ENCODE measurements at regions not wholly inside any gene's neighbourhood (a gene's known extent, or its start where the extent isn't known, plus 50 kb on each side); places are given as distances from the start of the nearest gene placed in this dataset.

DNA sequence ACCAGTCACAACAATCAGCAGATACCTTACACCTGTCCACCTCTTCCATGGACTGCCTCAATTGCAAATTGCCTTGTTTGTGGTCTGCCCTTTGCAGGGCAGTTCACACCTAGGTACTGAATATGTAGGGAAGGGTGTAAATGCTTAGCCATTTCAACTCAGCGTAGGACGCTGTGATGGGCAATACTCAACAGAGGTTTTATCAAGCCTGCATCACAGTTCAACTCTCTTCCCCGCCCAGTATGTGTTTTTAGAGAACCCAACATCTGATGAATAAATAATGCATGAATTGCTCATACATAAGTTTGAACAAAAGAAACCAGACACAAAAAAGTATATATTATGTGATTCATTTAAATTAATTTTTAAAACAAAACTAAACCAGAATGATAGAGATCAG, 124.4 kb downstream of the P2RY1 start:
- DNase-seq, result no peak

DNA sequence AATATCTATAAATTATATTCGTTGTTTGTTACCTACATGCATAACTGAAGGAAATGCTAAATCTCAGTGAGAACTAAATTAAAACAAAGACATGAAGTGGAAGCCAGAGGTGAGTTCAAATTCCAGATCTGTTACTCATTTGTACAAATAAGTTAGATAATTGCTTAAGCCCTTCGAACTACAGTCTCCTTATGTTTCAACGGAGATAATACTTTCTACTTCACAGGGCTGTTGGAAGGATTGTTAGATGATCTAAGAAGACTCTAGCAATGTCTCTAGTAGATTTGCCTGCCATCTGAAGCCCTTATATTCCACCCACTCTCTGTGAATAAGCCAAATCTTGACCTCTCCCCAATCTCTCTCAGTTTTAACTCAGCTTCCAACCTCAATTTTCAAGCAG, 125.8 kb downstream of the P2RY1 start:
- no peak for DNase-seq

DNA sequence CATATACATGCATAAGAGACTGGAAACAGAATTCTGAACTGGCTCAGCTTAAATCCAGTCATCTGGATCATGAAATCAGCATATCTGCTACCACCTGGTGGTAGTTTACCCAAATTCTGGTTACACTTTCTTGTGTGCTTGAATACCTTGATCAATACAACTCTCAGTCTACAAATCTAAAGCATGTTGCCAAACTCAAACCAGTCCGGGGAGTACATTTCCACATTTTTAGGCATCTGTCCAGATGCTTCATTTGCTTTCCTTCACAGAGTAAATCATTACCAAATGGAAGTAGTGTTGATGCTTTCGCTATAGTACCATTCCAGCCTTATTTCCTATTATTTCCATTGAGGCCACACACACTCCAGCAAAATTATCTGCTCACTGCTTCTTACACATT, 126.4 kb downstream of the P2RY1 start:
- no peak for DNase-seq

DNA sequence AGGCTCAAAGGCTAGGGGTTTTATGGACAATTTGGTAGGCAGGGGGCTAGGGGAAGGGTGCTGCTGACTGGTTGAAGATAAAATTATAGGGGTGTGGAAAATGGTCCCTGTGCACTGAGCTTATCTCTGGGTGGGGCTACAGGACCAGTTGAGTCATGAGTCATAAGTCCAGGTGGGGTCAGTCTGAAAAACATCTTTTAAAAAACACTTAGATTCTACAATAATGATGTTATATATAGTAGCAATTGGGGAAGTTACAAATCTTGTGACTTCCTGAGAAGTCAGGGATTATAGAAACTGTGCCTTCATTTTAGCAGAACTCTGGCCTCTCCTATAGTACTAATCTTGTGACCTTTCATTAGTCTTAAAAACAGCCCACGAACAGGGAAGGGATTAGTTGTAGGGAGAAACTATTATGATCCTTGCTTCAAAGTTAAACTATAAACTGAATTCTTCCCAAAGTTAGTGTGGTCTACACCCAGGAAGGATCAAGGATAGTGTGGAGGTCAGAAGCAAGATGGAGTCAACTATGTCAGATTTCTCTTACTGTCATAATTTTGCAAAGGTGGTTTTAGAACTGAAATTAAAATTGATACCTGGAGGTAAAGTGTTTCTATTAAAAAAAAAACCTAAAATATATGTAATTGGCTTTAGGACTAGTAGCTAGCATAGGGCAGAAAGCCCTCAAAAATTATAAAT, 130.1 kb downstream of the P2RY1 start:
- DNase-seq, result no peak

DNA sequence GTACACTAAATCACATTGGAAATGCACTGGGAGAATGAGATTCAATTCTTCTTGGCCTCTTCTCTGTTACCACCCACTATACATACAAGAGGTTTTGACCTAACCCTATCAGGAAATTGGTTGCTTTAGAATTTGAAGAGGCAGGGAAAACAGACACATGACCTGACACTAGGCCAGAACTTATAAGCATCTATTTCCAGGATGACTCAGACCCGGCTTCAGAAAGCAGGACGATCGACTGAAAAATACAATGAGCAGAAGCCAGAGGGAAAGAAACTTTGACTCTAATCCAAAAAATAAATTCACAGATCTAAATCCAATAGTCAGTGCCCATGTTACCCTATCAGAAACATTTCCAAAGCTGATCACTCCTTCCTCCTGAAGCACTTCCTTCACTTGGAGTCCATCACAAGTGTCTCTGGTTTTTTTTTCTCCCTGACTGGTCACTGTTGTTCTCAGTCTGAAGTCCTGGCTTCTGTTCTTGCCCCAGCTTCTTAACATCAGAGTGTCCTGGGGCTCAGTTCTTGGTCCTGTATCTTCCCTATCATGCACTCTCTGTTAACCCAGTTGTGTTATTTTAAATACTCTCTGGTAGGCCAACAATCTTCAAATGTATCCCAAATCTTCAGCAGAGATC, 133.6 kb downstream of the P2RY1 start:
- no peak for DNase-seq

DNA sequence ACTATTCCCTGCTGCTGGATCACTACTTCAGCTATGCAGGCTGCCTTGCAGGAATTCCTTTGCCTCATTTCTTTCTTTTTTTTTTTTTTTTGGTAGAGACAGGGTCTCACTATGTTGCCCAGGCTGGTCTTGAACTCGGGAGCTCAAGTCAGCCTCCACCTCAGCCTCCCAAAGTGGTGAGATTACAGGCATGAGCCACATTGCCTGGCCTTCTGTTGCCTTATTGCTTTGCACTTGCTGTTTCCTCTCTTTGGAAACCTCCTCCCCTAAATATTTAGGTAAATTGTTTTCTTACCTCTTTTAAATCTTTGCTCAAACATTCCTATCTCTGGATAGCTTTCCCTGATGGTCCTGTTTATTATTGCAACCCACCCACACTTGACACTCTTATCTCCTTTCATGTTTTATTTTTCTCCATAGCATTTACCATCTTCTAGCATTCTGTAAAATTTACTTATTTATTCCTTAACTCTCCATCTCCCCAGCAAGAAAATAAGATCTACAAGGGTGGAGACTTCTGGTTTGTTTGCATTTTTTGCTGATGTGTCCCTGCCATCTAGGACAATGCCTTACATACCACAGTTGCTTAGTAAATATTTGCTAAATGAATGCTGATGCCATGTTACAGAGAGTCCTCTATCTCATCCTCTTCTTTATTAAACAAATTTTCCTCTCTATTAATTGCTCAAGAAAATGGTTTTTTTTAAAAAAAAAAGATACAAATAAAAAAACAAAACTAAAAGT, 134.8 kb downstream of the P2RY1 start:
- no peak for DNase-seq

DNA sequence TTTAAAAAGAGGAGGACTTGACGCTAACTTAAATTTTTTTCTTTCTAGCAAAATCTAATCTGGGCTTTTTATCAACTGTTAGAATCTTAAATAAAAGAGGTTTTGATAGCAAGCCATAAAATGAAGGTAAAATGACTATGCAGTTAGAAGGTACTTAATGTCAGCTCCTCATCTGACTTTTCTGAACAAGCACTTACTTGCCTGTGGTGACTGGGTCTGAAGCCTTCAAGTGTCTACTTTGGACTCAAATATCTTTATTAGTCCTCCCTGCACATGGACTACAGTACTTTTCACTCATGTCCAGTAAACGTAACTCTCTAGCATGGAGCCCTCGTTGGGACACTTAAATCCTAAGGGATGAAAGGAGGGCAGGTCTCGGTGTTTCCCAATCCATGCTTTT, 135.9 kb downstream of the P2RY1 start:
- DNase-seq, result no peak

DNA sequence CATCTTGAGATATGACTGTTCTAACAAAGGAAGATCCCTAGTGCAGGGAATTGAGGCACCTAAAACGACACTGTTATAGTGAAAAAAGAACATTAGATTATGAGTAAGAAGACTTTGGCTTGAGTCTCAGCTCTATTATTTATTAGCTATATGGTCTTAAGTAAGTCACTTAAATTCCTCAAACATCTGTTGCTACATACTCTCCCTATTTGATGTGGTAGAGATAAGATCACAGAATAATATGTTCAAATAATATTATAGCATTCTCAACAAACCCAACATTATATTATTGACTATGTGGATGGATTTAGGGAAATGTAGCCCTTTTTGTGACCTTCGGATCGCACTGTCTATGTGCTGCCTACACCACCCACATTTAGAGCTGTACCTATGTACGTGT, 136.9 kb downstream of the P2RY1 start:
- no peak for DNase-seq

DNA sequence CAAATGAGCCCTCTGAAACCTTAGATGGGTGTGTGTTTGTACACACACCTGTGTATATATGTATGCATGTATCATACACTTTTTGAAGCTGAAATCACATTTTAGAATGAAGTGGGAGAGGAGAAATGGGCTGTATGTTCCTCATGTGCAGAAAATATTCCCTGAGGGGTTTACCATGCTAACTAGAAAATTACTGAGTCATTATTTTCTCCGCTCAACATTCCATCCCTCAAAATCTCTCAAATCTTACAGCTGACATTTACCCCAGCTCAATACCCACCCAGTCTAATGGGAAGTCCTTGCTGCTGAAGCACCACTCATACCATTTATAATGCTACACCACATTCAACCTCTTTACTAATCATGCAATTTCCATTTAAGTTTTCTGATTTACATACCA, 138.6 kb downstream of the P2RY1 start:
- DNase-seq, result no peak

DNA sequence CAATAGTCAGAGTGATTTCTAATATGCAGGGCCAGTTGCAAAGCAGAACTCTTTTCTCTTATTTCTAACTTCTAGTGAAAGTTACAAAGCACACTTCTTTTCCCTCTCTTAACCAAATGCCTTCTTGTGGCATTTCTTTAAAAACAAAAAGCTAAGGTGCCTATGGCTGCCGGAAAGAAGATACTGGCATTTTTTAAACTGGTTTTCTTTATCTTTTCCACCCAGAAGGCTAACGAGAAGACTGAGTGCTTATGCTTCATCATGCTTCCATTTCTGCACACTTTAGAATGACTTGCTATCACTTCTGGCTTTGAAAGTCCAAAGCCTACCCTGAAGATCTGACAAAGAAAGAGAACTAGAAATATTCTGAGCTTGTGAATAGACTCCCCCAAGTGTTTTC, 141.3 kb downstream of the P2RY1 start:
- DNase-seq, result no peak

DNA sequence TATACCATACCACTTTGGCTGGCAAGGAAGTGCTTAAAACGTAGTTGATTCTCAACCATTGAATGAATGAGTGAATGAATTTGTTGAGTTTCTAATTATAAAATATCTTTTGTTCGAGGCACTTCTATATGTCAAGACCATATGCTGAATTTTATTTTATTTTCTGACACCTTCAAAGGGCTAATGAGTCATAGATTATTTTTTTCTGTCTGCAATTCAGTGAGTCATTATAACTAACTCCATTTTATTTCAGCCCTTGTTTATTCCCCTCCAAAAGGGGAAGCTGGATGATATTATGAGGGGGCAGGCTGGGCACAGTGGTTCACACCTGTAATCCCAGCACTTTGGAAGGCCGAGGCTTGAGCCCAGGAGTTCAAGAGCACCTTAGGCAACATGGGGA, 142.4 kb downstream of the P2RY1 start:
- no peak for DNase-seq

DNA sequence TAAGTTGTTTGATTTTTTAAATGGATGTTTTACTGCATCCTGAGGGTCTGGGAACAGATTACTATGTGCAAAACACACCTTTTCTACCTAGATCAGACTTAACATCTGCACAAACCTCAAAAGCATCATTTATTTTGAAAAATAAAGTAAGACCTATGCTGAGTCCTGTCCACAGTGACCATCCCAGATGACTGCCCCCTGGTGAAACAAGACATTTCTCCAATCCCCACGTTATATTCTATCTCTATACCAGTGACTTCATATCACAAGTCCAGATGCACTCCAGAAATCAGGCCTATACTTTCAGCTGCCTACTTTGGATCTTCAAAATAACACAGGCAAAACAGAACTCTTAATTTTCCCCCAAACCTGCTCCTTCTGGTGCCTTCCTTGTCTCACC, 143.2 kb downstream of the P2RY1 start:
- no peak for DNase-seq

DNA sequence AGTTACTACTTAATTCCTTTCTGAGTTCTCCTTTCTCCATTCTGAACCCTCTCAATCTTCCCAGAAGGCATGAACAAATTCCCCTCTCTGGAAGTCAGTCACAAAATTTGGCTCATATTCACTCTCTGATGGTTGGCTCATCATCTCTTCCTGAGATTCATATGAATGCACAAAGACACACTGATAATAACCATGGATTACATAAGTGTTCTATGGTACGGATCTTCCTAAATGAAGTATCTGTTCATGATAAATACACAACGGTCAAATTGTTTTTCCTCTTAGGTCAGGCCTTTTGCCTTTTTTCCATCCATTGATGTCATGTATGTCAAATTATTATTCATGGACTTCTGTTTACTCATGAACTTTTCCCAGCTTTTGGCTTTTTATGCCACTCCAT, 162.6 kb downstream of the P2RY1 start:
- DNase-seq, result no peak

DNA sequence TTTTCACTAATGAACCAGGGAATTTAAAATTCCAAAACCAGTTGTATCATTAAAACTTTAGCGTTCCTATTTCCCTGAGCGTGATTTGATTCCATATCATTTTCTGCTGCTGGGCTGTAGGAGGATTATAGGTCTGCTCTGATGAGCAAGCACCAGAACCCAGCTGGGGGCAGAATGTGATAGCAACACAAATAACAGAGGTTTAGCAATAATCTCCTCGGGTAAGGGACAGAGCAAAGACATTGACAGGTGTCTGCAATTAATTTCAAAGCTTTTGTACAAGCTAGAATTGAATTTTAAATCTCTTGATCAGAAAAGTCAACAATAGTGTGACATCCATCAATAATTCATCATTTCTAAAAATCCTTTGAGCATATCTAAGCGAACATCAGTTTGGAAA, 163.4 kb upstream of the RAP2B start:
- DNase-seq, result no peak

DNA sequence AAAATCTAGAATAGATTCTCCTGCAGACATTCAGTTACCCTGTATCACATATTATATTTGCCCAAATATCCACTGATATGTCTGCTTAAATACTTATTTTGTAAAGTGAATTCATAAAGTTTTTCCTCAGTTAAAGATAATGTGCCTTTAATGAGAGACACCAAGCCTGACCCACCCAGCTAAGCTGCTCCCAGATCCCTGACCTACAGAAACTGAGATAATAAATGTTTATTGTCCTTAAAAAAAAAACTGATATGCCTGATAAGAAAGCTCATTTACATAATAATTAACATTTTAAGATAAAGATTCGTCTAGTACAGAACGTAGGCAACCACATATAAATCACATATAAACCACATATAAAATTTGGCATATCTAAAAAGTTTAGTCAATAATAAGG, 161.7 kb upstream of the RAP2B start:
- DNase-seq, result no peak

DNA sequence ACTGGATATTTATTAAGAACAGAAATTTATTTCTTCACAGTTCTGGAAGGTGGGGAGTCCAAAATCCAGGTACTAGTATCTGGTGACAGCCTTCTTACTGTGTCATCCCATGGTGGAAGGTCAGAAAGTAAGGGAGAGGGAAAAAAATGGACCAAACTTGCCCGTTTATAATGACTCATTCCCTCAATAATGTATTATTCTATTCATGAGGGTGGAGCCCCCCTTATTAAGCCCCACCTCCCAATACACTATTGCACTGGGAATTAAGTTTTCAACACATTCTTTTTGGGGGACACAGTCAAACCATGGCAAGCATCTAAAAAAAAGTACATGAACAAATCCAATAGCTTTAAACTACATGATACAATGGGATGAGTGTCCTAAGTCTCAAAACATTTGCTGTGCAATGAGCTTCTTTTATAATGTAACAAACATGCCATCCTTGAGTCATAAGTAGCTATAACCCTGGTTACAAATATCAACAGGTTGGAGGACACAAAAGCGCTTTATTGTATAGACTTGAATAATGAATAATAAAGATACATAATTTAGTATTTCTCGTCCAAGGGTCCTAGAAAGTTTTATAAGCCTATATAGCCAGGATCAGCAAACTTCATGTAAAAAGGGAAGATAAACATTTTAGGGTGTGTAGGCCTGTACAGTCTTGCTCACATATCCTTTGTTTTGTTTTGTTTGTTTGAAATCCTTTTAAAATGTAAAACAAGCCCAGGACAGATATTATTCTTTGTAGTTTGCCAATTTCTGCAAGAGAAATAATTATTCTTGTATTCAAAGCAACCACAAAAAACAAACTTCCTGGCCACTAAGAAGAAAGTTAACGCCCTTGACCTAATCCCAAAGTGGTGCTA, 160.6 kb upstream of the RAP2B start:
- DNase-seq, result no peak

DNA sequence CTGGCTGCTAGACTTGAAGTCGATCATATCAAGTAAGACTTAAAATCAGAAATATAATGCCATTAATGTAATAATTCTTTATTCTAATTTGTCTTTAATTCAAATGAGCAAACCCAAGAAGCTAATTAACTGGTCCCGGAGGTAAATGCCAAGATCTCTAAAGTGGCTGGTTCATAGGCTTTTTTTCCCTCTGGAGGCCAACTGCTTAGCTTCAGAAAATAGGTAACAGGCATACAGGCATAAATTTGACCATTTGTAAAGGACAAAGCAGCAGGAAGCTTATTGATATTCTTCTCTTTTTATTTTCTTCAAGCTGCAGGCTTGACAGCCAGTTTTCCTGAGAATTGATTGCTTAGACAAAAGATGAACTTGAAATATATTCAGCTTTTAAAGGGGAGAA, 158.6 kb upstream of the RAP2B start:
- DNase-seq, result no peak

DNA sequence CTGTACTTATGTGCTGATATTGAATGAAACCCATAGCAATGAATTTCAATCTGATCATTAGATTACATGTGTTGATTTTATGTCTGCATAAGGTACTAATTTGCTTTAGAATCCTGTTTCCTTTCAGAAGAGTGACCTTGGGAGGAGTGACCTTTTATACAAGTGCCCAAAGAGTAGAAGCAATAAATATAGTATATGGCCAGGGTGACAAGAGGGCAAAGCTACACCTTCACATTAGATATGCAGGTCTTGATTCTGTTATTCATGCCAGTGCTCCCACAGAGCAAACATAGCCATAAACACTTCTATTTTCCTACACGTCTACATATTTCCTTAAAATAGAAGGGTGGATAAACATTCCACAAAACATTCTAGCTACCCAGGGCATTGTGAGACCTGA, 158.2 kb upstream of the RAP2B start:
- DNase-seq, result no peak

DNA sequence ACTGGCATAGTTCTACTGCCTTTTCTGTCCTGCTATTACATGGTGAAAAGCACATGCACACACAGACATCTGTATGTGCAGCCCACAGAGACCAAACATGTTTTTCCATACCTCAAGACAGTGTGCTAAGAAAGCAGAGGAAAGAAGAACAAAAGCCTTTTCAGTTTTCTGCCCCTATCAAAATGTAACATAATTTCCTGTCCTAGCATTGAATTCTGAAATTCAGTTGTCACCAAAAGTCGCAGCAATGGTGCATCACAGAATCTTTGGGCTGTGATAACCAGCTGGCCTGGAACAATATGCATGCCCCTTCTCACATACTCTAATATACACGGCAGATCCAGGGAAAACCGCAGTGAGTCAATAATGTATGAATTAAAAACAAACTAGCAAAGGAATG, 153.8 kb upstream of the RAP2B start:
- no peak for DNase-seq

DNA sequence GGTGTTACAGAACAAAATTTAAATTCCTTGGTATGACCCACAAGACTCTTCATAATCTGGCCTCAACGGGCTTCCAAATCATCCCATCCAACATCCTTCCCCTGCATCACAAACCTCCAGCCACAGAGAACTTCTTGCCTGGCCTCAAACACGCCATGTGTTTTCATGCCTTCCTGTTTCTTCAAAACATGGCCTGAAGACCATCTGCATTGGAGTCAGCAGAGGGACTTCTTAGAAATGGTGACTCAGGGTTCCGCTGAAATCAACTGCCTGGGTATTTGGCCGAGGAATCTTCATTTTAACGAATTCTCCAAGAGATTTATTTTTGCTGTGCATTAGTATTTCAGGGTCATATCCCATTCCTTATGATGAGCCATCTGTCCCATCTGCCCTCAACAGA, 138.1 kb upstream of the RAP2B start:
- no peak for DNase-seq

DNA sequence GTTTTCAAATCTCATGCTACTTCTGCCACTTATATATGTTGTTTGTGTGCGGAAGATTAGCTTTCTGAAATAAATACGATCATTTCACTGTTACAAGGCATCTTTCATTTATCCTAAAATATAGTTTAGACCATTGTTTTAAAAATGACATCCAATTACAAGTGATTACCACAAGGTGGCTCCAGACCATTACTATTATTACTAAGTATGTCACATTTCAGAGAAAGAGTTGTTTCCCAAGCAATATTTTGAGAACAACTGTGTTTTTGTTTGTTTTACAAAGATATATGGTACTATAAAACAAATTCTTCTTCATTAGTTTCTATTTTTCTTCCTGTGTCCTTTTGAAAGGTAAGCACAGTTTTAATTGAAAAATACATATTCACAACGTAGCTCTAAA, 136.0 kb upstream of the RAP2B start:
- DNase-seq, result no peak

DNA sequence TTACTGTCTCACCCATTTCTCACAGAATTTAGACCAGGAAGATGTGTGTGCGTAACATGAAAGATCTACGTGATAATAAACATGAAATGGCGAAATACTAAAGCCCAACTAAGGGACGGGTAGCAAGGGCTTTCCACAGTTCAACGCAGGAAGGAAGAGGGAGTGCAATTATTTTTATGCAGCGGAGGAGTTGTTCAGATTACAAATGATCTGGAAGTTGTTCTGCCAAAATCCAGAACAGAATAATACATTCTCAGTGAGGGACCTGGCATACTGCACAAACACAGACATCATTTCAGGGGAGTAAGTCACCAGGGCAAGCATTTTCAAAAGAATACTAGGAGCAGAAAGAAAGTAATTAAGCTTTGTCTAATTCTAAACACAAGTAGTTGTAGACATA, 133.6 kb upstream of the RAP2B start:
- DNase-seq, result no peak

DNA sequence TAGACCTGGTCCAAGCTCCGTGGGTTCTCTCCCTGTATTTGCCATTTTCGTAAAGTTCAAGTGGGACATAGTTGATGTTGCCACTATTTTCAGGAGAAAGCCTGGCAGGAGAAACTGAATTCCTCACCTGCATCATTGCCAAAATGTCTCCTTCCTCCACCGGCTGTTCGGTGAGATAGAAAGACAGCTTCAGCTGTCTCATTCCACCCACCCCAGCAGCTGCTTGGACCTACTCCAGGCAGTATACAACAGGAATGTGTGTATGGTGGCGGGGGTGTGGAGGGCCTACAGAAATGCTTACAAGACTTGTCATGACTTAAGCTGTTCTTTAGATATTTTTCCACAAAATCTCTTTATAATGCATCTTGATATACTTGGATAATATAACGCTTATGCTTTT, 132.7 kb upstream of the RAP2B start:
- peak; percentile 27 for DNase-seq
